Kidney epithelial cell (primary cell): ENCODE measurements at regions not wholly inside any gene's neighbourhood (a gene's known extent, or its start where the extent isn't known, plus 50 kb on each side); places are given as distances from the start of the nearest gene placed in this dataset.

Source experiments
- DNase-seq: peaks from one replicate; pipeline ENCODE4 v3.0.0-alpha.2; 2010; ENCODE audit warnings: low read depth
- H3K27me3 ChIP-seq: 2 replicates; pipeline ENCODE4 v1.6.0; 2011; ENCODE audit warnings: low read length; ENCODE audit not compliant: control insufficient read depth, insufficient read depth
- H3K36me3 ChIP-seq: 2 replicates; pipeline ENCODE4 v1.5.1; 2011; ENCODE audit warnings: low read length; ENCODE audit not compliant: control insufficient read depth, insufficient read depth
- H3K4me3 ChIP-seq: 2 replicates; pipeline ENCODE4 v1.5.1; 2011; ENCODE audit warnings: low read depth, mild to moderate bottlenecking, control low read depth, low read length
- CTCF ChIP-seq: IDR thresholded peaks from 2 replicates; pipeline ENCODE4 v1.5.1; 2011; ENCODE audit warnings: mild to moderate bottlenecking, moderate library complexity, low read length, control low read depth, inconsistent platforms; ENCODE audit not compliant: insufficient read depth, poor library complexity, severe bottlenecking

- no peak for TF ChIP-seq CTCF
- DNase-seq: no peak
- H3K27me3 ChIP-seq: no peaks in the 10 kb centered on the region
- H3K4me3 ChIP-seq: no peak overlapping the region
- H3K36me3 ChIP-seq: no peaks in the 10 kb centered on the region
Observed at GRCh38 chr22:48957311-48957986, 870.2 kb downstream of the BRD1 start.

GRCh38 chr22:48955351-48956311 is 872.0 kb downstream of the BRD1 start:
- no peak overlapping the region for H3K4me3 ChIP-seq
- no peak for DNase-seq
- no peaks in the 10 kb centered on the region for H3K27me3 ChIP-seq
- no peaks in the 10 kb centered on the region for H3K36me3 ChIP-seq
- TF ChIP-seq CTCF: no peak

- TF ChIP-seq CTCF: no peak
- Histone ChIP-seq H3K36me3 (no peaks in the 10 kb centered on the region), H3K4me3 (no peak overlapping the region), H3K27me3 (no peaks in the 10 kb centered on the region)
- DNase-seq: no peak
Observed at GRCh38 chr22:48954781-48955311, 872.8 kb downstream of the BRD1 start.

- Histone ChIP-seq H3K27me3 (no peaks in the 10 kb centered on the region), H3K4me3 (no peak overlapping the region), H3K36me3 (no peaks in the 10 kb centered on the region)
- TF ChIP-seq CTCF: no peak
- DNase-seq: no peak
Observed at GRCh38 chr22:48953830-48954229, 873.8 kb downstream of the BRD1 start.

GRCh38 chr22:48953103-48953720 is 874.5 kb downstream of the BRD1 start:
- Histone ChIP-seq H3K27me3 (no peaks in the 10 kb centered on the region), H3K4me3 (no peak overlapping the region), H3K36me3 (no peaks in the 10 kb centered on the region)
- no peak for TF ChIP-seq CTCF
- no peak for DNase-seq
